Neutrophil (primary cell): ENCODE measurements at regions not wholly inside any gene's neighbourhood (a gene's known extent, or its start where the extent isn't known, plus 50 kb on each side); places are given as distances from the start of the nearest gene placed in this dataset.

Experiments used
- H3K27ac ChIP-seq: fragments of 200-600 bp; sonication (generic); 2 replicates; pipeline ENCODE4 v1.5.1; 2016; ENCODE audit warnings: mild to moderate bottlenecking, moderate library complexity
- H3K27me3 ChIP-seq: fragments of 200-600 bp; sonication (generic); 2 replicates; pipeline ENCODE4 v1.6.0; 2016; ENCODE audit warnings: mild to moderate bottlenecking
- H3K36me3 ChIP-seq: fragments of 200-600 bp; sonication (generic); 2 replicates; pipeline ENCODE4 v1.5.1; 2017
- H3K4me1 ChIP-seq, 2 experiments: fragments of 200-600 bp in 1 of 2; sonication (generic) in 1 of 2; 1 replicate in 1 of 2; 2 replicates in 1 of 2; pipeline versions ENCODE4 v1.5.1 to v1.6.1; 2013 to 2016; ENCODE audit warnings: low read depth in 1 of 2, low read length in 1 of 2, mild to moderate bottlenecking in 1 of 2, moderate library complexity in 1 of 2; ENCODE audit not compliant: control insufficient read depth in 1 of 2, insufficient read depth in 1 of 2
- H3K4me3 ChIP-seq, 2 experiments: fragments of 200-600 bp in 1 of 2; sonication (generic) in 1 of 2; 1 replicate in 1 of 2; 2 replicates in 1 of 2; pipeline ENCODE4 v1.5.1; 2013 to 2016; ENCODE audit warnings: low read depth in 1 of 2, low read length in 1 of 2, mild to moderate bottlenecking in 1 of 2, moderate library complexity in 1 of 2
- H3K9me3 ChIP-seq: fragments of 200-600 bp; sonication (generic); 2 replicates; pipeline ENCODE4 v1.5.1; 2016
- CTCF ChIP-seq: fragments of 200-600 bp; sonication (generic); IDR thresholded peaks from 2 replicates; pipeline ENCODE4 v1.5.1; 2016; ENCODE audit warnings: antibody characterized with exemption

- Histone ChIP-seq H3K27ac (no peak overlapping the region), H3K36me3 (no peaks in the 10 kb centered on the region), H3K9me3 (no peaks in the 10 kb centered on the region), H3K4me3 (no peak overlapping the region), H3K4me1 (peaks cover 0 to 4% of the 10 kb centered on the region in 2 experiments), H3K27me3 (no peaks in the 10 kb centered on the region)
- TF ChIP-seq CTCF, result no peak
Observed at GRCh38 chr1:59238333-59238934, 58.5 kb upstream of the FGGY start.

- no peak overlapping the region for H3K4me3 ChIP-seq
- H3K27me3 ChIP-seq, result no peaks in the 10 kb centered on the region
- no peaks in the 10 kb centered on the region for H3K9me3 ChIP-seq
- peaks cover 0 to 4% of the 10 kb centered on the region in 2 experiments for H3K4me1 ChIP-seq
- H3K27ac ChIP-seq, result no peak overlapping the region
- no peak for TF ChIP-seq CTCF
- H3K36me3 ChIP-seq, result no peaks in the 10 kb centered on the region
Observed at GRCh38 chr1:59238993-59239392, 57.9 kb upstream of the FGGY start.

- no peak overlapping the region for H3K27ac ChIP-seq
- no peak for TF ChIP-seq CTCF
- H3K27me3 ChIP-seq, result no peaks in the 10 kb centered on the region
- H3K36me3 ChIP-seq, result no peaks in the 10 kb centered on the region
- no peaks in the 10 kb centered on the region for H3K9me3 ChIP-seq
- no peak overlapping the region for H3K4me3 ChIP-seq
- H3K4me1 ChIP-seq, result peaks cover 0 to 4% of the 10 kb centered on the region in 2 experiments
Observed at GRCh38 chr1:59241909-59242308, 55.0 kb upstream of the FGGY start.

- Histone ChIP-seq H3K27me3 (no peaks in the 10 kb centered on the region), H3K27ac (no peak overlapping the region), H3K36me3 (no peaks in the 10 kb centered on the region), H3K9me3 (no peaks in the 10 kb centered on the region), H3K4me1 (peaks cover 0 to 4% of the 10 kb centered on the region in 2 experiments), H3K4me3 (no peak overlapping the region)
- no peak for TF ChIP-seq CTCF
Observed at GRCh38 chr1:59242370-59242769, 54.5 kb upstream of the FGGY start.

GRCh38 chr1:59243550-59243949 lies 53.3 kb upstream of the FGGY start:
- Histone ChIP-seq H3K36me3 (no peaks in the 10 kb centered on the region), H3K4me1 (no peaks in the 10 kb centered on the region), H3K9me3 (no peaks in the 10 kb centered on the region), H3K27ac (no peak overlapping the region), H3K27me3 (no peaks in the 10 kb centered on the region), H3K4me3 (no peak overlapping the region)
- TF ChIP-seq CTCF, result no peak
